Endodermal cell (in vitro differentiated cells): ENCODE measurements at regions not wholly inside any gene's neighbourhood (a gene's known extent, or its start where the extent isn't known, plus 50 kb on each side); places are given as distances from the start of the nearest gene placed in this dataset.

ENCODE experiments used
- DNase-seq: peaks from one replicate; pipeline ENCODE4 v3.0.0-alpha.2; 2017
- H3K27ac ChIP-seq: 2 replicates; pipeline ENCODE4 v1.5.1; 2013; ENCODE audit warnings: mild to moderate bottlenecking, low read depth, low read length, moderate library complexity
- H3K27me3 ChIP-seq: 2 replicates; pipeline ENCODE4 v1.6.1; 2013; ENCODE audit warnings: mild to moderate bottlenecking, low read length, moderate library complexity; ENCODE audit not compliant: insufficient read depth, control insufficient read depth, poor library complexity, severe bottlenecking
- H3K36me3 ChIP-seq: 2 replicates; pipeline ENCODE4 v1.7.0; 2013; ENCODE audit warnings: mild to moderate bottlenecking, low read length, moderate library complexity; ENCODE audit not compliant: control insufficient read depth, insufficient read depth
- H3K4me1 ChIP-seq: one replicate; pipeline ENCODE4 v1.7.0; 2013; ENCODE audit warnings: low read length; ENCODE audit not compliant: control insufficient read depth, insufficient read depth
- H3K4me3 ChIP-seq: 2 replicates; pipeline ENCODE4 v1.5.1; 2013; ENCODE audit warnings: mild to moderate bottlenecking, low read length, moderate library complexity
- H3K9ac ChIP-seq: 2 replicates; pipeline ENCODE4 v1.6.1; 2013; ENCODE audit warnings: mild to moderate bottlenecking, low read length, moderate library complexity; ENCODE audit not compliant: poor library complexity, severe bottlenecking; ENCODE audit errors: extremely low read depth
- H3K9me3 ChIP-seq: 2 replicates; pipeline ENCODE4 v1.6.1; 2013; ENCODE audit warnings: mild to moderate bottlenecking, low read length, moderate library complexity; ENCODE audit not compliant: control insufficient read depth
- H3K27ac Mint-ChIP-seq: 2 replicates; pipeline ENCODE4 v1.8.0; 2020; ENCODE audit warnings: mixed read lengths
- H3K27me3 Mint-ChIP-seq: 2 replicates; pipeline ENCODE4 v1.8.0; 2021; ENCODE audit warnings: mild to moderate bottlenecking, mixed read lengths; ENCODE audit not compliant: insufficient read depth
- H3K36me3 Mint-ChIP-seq: 2 replicates; pipeline ENCODE4 v1.8.0; 2020; ENCODE audit warnings: low read depth, mixed read lengths
- H3K4me1 Mint-ChIP-seq: 2 replicates; pipeline ENCODE4 v1.8.0; 2020; ENCODE audit warnings: mixed read lengths
- H3K4me3 Mint-ChIP-seq: 2 replicates; pipeline ENCODE4 v1.8.0; 2020; ENCODE audit warnings: mild to moderate bottlenecking, moderate library complexity, mixed read lengths
- H3K9me3 Mint-ChIP-seq: 2 replicates; pipeline ENCODE4 v1.8.0; 2020; ENCODE audit warnings: mild to moderate bottlenecking, mixed read lengths
- CTCF ChIP-seq: fragments of 200-600 bp; sonication (generic); conservative IDR thresholded peaks from 2 replicates; pipeline ENCODE4 v1.5.0; 2021; ENCODE audit warnings: antibody characterized with exemption, mild to moderate bottlenecking
- WGBS, 2 experiments: methylation state at CpG; one replicate each; pipeline versions ENCODE4 v1.1.5 to v1.1.7; 2013; ENCODE audit warnings: missing lambda C conversion rate in 2 of 2, mixed read lengths in 1 of 2; ENCODE audit not compliant: insufficient coverage in 1 of 2, insufficient read length in 1 of 2; 5-methylcytosine and 5-hydroxymethylcytosine counted together

- no peak overlapping the region for H3K27ac ChIP-seq
- H3K27me3 Mint-ChIP-seq: peaks cover 2% of the 10 kb centered on the region
- WGBS, 2 experiments: 87% methylated on average over 4 of the region's 4 CpGs; no CpG with 5 or more reads in 1 of the 2 experiments
- no peak for DNase-seq
- peaks cover 35% of the 10 kb centered on the region for H3K9me3 Mint-ChIP-seq
- no peak overlapping the region for H3K27ac Mint-ChIP-seq
- no peak overlapping the region for H3K4me3 ChIP-seq
- no peaks in the 10 kb centered on the region for H3K36me3 ChIP-seq
- H3K4me1 ChIP-seq: no peaks in the 10 kb centered on the region
- no peak overlapping the region for H3K9ac ChIP-seq
- H3K9me3 ChIP-seq: peaks cover 18% of the 10 kb centered on the region
- TF ChIP-seq CTCF: no peak
- no peak overlapping the region for H3K4me3 Mint-ChIP-seq
- no peaks in the 10 kb centered on the region for H3K27me3 ChIP-seq
- peaks cover 7% of the 10 kb centered on the region for H3K4me1 Mint-ChIP-seq
- H3K36me3 Mint-ChIP-seq: no peaks in the 10 kb centered on the region
Measured at GRCh38 chr4:74848774-74849173, 54.5 kb upstream of the BTC start.

- no peak for DNase-seq
- H3K4me1 Mint-ChIP-seq: peaks cover 3% of the 10 kb centered on the region
- peaks cover 2% of the 10 kb centered on the region for H3K27me3 Mint-ChIP-seq
- H3K9me3 Mint-ChIP-seq: peaks cover 29% of the 10 kb centered on the region
- no peaks in the 10 kb centered on the region for H3K36me3 Mint-ChIP-seq
- no peak overlapping the region for H3K4me3 Mint-ChIP-seq
- Histone ChIP-seq H3K4me1 (no peaks in the 10 kb centered on the region), H3K27ac (no peak overlapping the region), H3K36me3 (no peaks in the 10 kb centered on the region), H3K9ac (no peak overlapping the region), H3K9me3 (peaks cover 13% of the 10 kb centered on the region), H3K27me3 (no peaks in the 10 kb centered on the region), H3K4me3 (no peak overlapping the region)
- TF ChIP-seq CTCF: no peak
- WGBS, 2 experiments: 100% methylated on average over 1 of the region's 1 CpG; no CpG with 5 or more reads in 1 of the 2 experiments
- H3K27ac Mint-ChIP-seq: no peak overlapping the region
Measured at GRCh38 chr4:74845834-74846233, 51.5 kb upstream of the BTC start.
